ENCODE measurements at regions not wholly inside any gene's neighbourhood (a gene's known extent, or its start where the extent isn't known, plus 50 kb on each side); places are given as distances from the start of the nearest gene placed in this dataset.

- H3K27me3 Mint-ChIP-seq (ENCODE audit: insufficient read depth), result no peaks in the 10 kb centered on the region
- no peak overlapping the region for H3K27ac ChIP-seq (ENCODE audit: low read depth, low read length)
- H3K27me3 ChIP-seq (ENCODE audit: control insufficient read depth, insufficient read depth, low read length, poor library complexity, severe bottlenecking), result no peaks in the 10 kb centered on the region
- no peak overlapping the region for H3K27ac Mint-ChIP-seq
- WGBS, 2 experiments (ENCODE audit: insufficient coverage in 1 of 2, insufficient read length in 1 of 2), result 93 to 94% methylated on average over 2 of the region's 2 CpGs
- no peak overlapping the region for H3K4me3 Mint-ChIP-seq
- peaks cover 3% of the 10 kb centered on the region for H3K36me3 Mint-ChIP-seq (ENCODE audit: low read depth)
- H3K4me1 ChIP-seq (ENCODE audit: control insufficient read depth, insufficient read depth, low read length), result no peaks in the 10 kb centered on the region
- no peaks in the 10 kb centered on the region for H3K4me1 Mint-ChIP-seq
- no peak for DNase-seq
- H3K9me3 ChIP-seq (ENCODE audit: control insufficient read depth, low read length), result no peaks in the 10 kb centered on the region
- no peaks in the 10 kb centered on the region for H3K36me3 ChIP-seq (ENCODE audit: control insufficient read depth, insufficient read depth, low read length)
- no peak overlapping the region for H3K9ac ChIP-seq (ENCODE audit: extremely low read depth, low read length, poor library complexity, severe bottlenecking)
- no peak overlapping the region for H3K4me3 ChIP-seq (ENCODE audit: low read length)
- TF ChIP-seq CTCF (conservative IDR thresholded peaks at IDR 0.05), result no peak
- H3K9me3 Mint-ChIP-seq, result no peaks in the 10 kb centered on the region
Observed at GRCh38 chr15:81905889-81906288, 139.9 kb downstream of the MEX3B start.

- Histone ChIP-seq H3K27me3 (ENCODE audit: control insufficient read depth, insufficient read depth, low read length, poor library complexity, severe bottlenecking) (no peaks in the 10 kb centered on the region), H3K4me3 (ENCODE audit: low read length) (no peak overlapping the region), H3K9me3 (ENCODE audit: control insufficient read depth, low read length) (no peaks in the 10 kb centered on the region), H3K27ac (ENCODE audit: low read depth, low read length) (no peak overlapping the region), H3K36me3 (ENCODE audit: control insufficient read depth, insufficient read depth, low read length) (no peaks in the 10 kb centered on the region), H3K4me1 (ENCODE audit: control insufficient read depth, insufficient read depth, low read length) (no peaks in the 10 kb centered on the region), H3K9ac (ENCODE audit: extremely low read depth, low read length, poor library complexity, severe bottlenecking) (no peak overlapping the region)
- Mint-ChIP-seq H3K4me3 (no peak overlapping the region), H3K27me3 (ENCODE audit: insufficient read depth) (no peaks in the 10 kb centered on the region), H3K9me3 (no peaks in the 10 kb centered on the region), H3K27ac (no peak overlapping the region), H3K36me3 (ENCODE audit: low read depth) (peaks cover 3% of the 10 kb centered on the region), H3K4me1 (no peaks in the 10 kb centered on the region)
- WGBS, 2 experiments (ENCODE audit: insufficient coverage in 1 of 2, insufficient read length in 1 of 2), result 73 to 100% methylated on average over 2 to 5 of the region's 5 CpGs
- DNase-seq, result no peak
- no peak for TF ChIP-seq CTCF (conservative IDR thresholded peaks at IDR 0.05)
Observed at GRCh38 chr15:81901319-81901718, 144.5 kb downstream of the MEX3B start.

- Mint-ChIP-seq H3K27me3 (ENCODE audit: insufficient read depth) (no peaks in the 10 kb centered on the region), H3K9me3 (no peaks in the 10 kb centered on the region), H3K4me1 (no peaks in the 10 kb centered on the region), H3K4me3 (no peak overlapping the region), H3K27ac (no peak overlapping the region), H3K36me3 (ENCODE audit: low read depth) (peaks cover 3% of the 10 kb centered on the region)
- Histone ChIP-seq H3K27ac (ENCODE audit: low read depth, low read length) (no peak overlapping the region), H3K4me3 (ENCODE audit: low read length) (no peak overlapping the region), H3K4me1 (ENCODE audit: control insufficient read depth, insufficient read depth, low read length) (no peaks in the 10 kb centered on the region), H3K27me3 (ENCODE audit: control insufficient read depth, insufficient read depth, low read length, poor library complexity, severe bottlenecking) (no peaks in the 10 kb centered on the region), H3K9ac (ENCODE audit: extremely low read depth, low read length, poor library complexity, severe bottlenecking) (no peak overlapping the region), H3K36me3 (ENCODE audit: control insufficient read depth, insufficient read depth, low read length) (no peaks in the 10 kb centered on the region), H3K9me3 (ENCODE audit: control insufficient read depth, low read length) (no peaks in the 10 kb centered on the region)
- 80% methylated on average over 2 of the region's 2 CpGs; no CpG with 5 or more reads in 1 of the 2 experiments for WGBS, 2 experiments (ENCODE audit: insufficient coverage in 1 of 2, insufficient read length in 1 of 2)
- no peak for TF ChIP-seq CTCF (conservative IDR thresholded peaks at IDR 0.05)
- DNase-seq, result no peak
Observed at GRCh38 chr15:81899730-81900129, 146.1 kb downstream of the MEX3B start.

Measured in endodermal cell (in vitro differentiated cells).